ENCODE measurements at regions not wholly inside any gene's neighbourhood (a gene's known extent, or its start where the extent isn't known, plus 50 kb on each side); places are given as distances from the start of the nearest gene placed in this dataset.

- no peak for DNase-seq
- H3K27me3 Mint-ChIP-seq, result no peaks in the 10 kb centered on the region
- no peak for TF ChIP-seq CTCF (IDR thresholded peaks at IDR 0.05)
- intact Hi-C loops (cut with micrococcal nuclease), result loop anchor here (5.0 to 10.0 kb wide), 3 partner anchors 92 to 176 kb away; no protein-coding TSS in a partner anchor
- no peaks in the 10 kb centered on the region for H3K36me3 Mint-ChIP-seq (ENCODE audit: low read depth)
- peaks cover 40% of the 10 kb centered on the region for H3K4me1 Mint-ChIP-seq (ENCODE audit: low read depth)
- ChIA-PET CTCF (no interaction called here), POLR2A (interaction anchor here (1.3 kb wide), 1 partner anchor 176 kb away, joined by 3 read pairs; no protein-coding TSS in a partner anchor)
- H3K27ac Mint-ChIP-seq, result no peak overlapping the region
- no peak for ATAC-seq
- no peak overlapping the region for H3K4me3 Mint-ChIP-seq
- no peaks in the 10 kb centered on the region for H3K9me3 Mint-ChIP-seq
Observed at GRCh38 chr13:29939158-29939557, 88.7 kb upstream of the UBL3 start.

GRCh38 chr13:29937841-29938240 is 87.4 kb upstream of the UBL3 start:
- ATAC-seq (no peak), DNase-seq (peak; percentile 57)
- Mint-ChIP-seq H3K36me3 (ENCODE audit: low read depth) (no peaks in the 10 kb centered on the region), H3K4me3 (no peak overlapping the region), H3K4me1 (ENCODE audit: low read depth) (peaks cover 40% of the 10 kb centered on the region), H3K9me3 (no peaks in the 10 kb centered on the region), H3K27me3 (no peaks in the 10 kb centered on the region), H3K27ac (no peak overlapping the region)
- CTCF ChIA-PET, result interaction anchor here (1.1 to 7.4 kb wide), 4 partner anchors 15 to 177 kb away, joined by 3 to 69 read pairs (median 10); no protein-coding TSS in a partner anchor
- POLR2A ChIA-PET, result interaction anchor here (0.8 to 1.3 kb wide), 2 partner anchors 18 to 177 kb away, joined by 3 to 4 read pairs; no protein-coding TSS in a partner anchor
- intact Hi-C loops (cut with micrococcal nuclease), result loop anchor here (5.0 to 10.0 kb wide), 3 partner anchors 91 to 177 kb away; no protein-coding TSS in a partner anchor
- TF ChIP-seq CTCF (IDR thresholded peaks at IDR 0.05), result no peak

- Mint-ChIP-seq H3K9me3 (no peaks in the 10 kb centered on the region), H3K4me1 (ENCODE audit: low read depth) (peaks cover 40% of the 10 kb centered on the region), H3K36me3 (ENCODE audit: low read depth) (no peaks in the 10 kb centered on the region), H3K4me3 (no peak overlapping the region), H3K27ac (no peak overlapping the region), H3K27me3 (no peaks in the 10 kb centered on the region)
- no peak for TF ChIP-seq CTCF (IDR thresholded peaks at IDR 0.05)
- POLR2A ChIA-PET, result interaction anchor here (0.8 to 1.9 kb wide), 2 partner anchors 17 to 87 kb away, joined by 4 to 5 read pairs; partner anchors contain the start of gene UBL3
- CTCF ChIA-PET, result interaction anchor here (1.1 to 7.4 kb wide), 5 partner anchors 14 to 177 kb away, joined by 3 to 69 read pairs (median 8); partner anchors contain the start of gene UBL3
- intact Hi-C loops (cut with micrococcal nuclease), result loop anchor here (5.0 to 10.0 kb wide), 3 partner anchors 90 to 177 kb away; no protein-coding TSS in a partner anchor
- ATAC-seq (no peak), DNase-seq (no peak)
Observed at GRCh38 chr13:29937379-29937778, 87.0 kb upstream of the UBL3 start.

GRCh38 chr13:29936956-29937355 is 86.5 kb upstream of the UBL3 start:
- H3K9me3 Mint-ChIP-seq, result no peaks in the 10 kb centered on the region
- no peaks in the 10 kb centered on the region for H3K36me3 Mint-ChIP-seq (ENCODE audit: low read depth)

More at GRCh38 chr13:29936956-29937355, 86.5 kb upstream of the UBL3 start:
- Mint-ChIP-seq H3K27ac (peak overlapping the region; percentile 81), H3K27me3 (no peaks in the 10 kb centered on the region), H3K4me3 (peak overlapping the region; percentile 6), H3K4me1 (ENCODE audit: low read depth) (peaks cover 40% of the 10 kb centered on the region)
- no peak for TF ChIP-seq CTCF (IDR thresholded peaks at IDR 0.05)
- ATAC-seq, result no peak
- intact Hi-C loops (cut with micrococcal nuclease), result loop anchor here (5.0 to 10.0 kb wide), 3 partner anchors 90 to 178 kb away; no protein-coding TSS in a partner anchor
- ChIA-PET CTCF (interaction anchor here (1.2 to 7.4 kb wide), 6 partner anchors 10 to 178 kb away, joined by 3 to 69 read pairs (median 10); partner anchors contain the start of gene UBL3), POLR2A (interaction anchor here (1.3 to 1.9 kb wide), 2 partner anchors 17 to 87 kb away, joined by 3 to 5 read pairs; partner anchors contain the start of gene UBL3)
- no peak for DNase-seq

All from activated CD8-positive, alpha-beta T cell treated with anti-CD3 and anti-CD28 coated beads for 36 hours (primary cell).